GM19023 (cell line): ENCODE measurements at regions not wholly inside any gene's neighbourhood (a gene's known extent, or its start where the extent isn't known, plus 50 kb on each side); places are given as distances from the start of the nearest gene placed in this dataset.
"Not testable (repeated sequence)": the region's sequence is repeated elsewhere in the genome, so short reads cannot be mapped to it uniquely, and the experiment has no call there.

ENCODE experiments used
- ATAC-seq: cut with Tn5 transposase; IDR thresholded peaks from one replicate; pipeline ENCODE4 v1.9.1; 2021; ENCODE audit warnings: mild to moderate bottlenecking, moderate library complexity; ENCODE audit not compliant: unreplicated experiment

GRCh38 chr1:144140243-144140642, 168.5 kb upstream of the FAM72C start:
- ATAC-seq: not testable (repeated sequence)

DNA sequence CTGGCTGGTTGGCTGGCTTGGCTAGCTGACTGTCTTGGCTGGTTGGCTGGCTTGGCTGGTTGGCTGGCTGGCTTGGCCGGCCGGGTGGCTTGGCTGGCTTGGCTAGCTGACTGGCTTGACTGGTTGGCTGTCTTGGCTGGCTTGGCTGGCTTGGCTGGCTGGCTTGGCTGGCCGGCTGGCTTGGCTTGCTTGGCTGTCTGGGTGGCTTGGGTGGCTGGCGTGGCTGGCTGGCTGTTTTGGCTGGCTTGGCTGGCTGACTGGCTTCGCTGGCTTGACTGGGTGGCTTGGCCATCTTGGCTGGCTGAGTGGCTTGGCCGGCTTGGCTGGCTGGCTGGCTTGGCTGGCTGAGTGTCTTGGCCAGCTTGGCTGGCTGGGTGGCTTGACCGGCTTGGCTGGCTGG, 133.2 kb upstream of the FAM72C start:
- not testable (repeated sequence) for ATAC-seq

DNA sequence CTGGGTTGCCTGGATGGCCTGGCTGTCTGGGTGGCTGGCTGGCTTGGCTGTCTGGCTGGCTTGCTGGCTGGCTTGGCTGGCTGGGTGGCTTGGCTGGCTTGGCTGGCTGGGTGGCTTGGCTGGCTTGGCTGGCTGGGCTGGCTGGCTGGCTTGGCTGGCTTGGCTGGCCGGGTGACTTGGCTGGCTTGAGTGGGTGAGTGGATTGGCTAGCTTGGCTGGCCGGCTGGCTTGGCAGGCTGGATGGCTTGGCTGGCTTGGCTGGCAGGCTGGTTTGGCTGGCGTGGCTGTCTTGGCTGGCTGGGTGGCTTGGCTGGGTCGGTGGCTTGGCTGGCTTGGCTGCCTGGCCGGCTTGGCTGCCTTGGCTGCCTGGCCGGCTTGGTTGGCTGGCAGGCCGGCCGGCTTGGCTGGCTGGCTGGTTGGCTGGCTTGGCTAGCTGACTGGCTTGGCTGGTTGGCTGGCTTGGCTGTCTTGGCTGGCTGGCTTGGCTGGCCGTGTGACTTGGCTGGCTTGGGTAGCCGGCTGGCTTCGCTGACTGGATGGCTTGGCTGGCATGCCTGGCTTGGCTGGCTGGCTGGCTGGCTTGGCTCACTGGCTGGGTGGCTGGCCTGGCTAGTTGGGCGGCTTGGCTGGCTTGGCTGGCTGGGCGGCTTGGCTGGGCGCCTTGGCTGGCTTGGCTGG, 132.4 kb upstream of the FAM72C start:
- not testable (repeated sequence) for ATAC-seq

- ATAC-seq: not testable (repeated sequence)
Measured at GRCh38 chr1:144103156-144103880, 131.5 kb upstream of the FAM72C start.

GRCh38 chr1:144102046-144102745, 130.4 kb upstream of the FAM72C start:
- ATAC-seq: not testable (repeated sequence)

DNA sequence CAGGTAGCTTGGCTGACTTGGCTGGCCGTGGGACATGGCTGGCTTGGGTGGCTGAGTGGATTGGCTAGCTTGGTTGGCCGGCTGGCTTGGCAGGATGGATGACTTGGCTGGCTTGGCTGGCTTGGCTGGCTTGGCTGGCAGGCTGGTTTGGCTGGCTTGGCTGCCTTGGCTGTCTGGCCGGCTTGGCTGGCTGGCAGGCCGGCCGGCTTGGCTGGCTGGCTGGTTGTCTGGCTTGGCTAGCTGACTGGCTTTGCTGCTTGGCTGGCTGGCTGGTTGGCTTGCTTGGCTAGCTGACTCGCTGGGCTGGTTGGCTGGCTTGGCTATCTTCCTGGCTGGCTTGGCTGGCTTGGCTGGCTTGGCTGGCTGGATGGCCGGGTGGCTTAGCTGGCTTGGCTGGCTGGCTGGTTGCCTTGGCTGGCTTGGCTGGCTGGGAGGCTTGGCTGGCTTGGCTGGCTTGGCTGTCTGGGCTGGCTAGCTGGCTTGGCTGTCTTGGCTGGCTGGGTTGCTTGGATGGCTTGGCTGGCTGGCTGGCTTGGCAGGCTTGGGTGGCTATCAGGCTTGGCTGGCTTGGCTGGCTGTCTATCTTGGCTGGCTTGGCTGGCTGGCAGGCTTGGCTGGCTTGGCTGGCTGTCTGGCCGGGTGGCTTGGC, 129.7 kb upstream of the FAM72C start:
- ATAC-seq: no peak

DNA sequence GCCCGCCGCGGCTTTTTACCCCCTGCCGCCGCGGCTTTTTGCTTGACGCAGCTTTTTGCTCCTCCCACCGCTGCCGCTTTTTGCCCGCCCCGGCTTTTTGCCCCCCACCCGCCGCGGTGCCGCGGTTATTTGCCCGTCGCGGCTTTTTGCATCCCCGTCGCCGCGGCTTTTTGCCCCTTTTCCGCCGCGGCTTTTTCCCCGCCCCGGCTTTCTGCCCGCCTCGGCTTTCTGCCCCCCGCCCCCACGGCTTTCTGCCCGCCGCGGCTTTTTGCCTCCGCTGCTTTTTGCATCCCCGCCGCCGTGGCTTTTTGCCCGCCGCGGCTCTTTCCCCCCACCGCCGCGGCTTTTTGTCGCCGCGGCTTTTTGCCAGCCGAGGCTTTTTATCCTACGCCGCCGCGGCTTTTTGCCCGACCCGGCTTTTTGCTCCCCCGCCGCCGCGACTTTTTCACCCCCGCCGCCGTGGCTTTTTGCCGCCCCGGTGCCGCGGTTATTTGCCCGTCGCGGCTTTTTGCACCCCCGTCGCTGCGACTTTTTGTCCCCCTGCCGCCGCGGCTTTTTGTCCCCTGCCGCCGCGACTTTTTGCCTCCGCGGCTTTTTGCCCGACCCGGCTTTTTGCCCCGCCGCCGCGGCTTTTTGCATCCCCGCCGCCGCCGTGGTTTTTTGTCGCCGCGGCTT, 105.5 kb upstream of the FAM72C start:
- ATAC-seq: not testable (repeated sequence)

GRCh38 chr1:144076646-144077045, 104.9 kb upstream of the FAM72C start:
- not testable (repeated sequence) for ATAC-seq

GRCh38 chr1:144070394-144071053, 98.7 kb upstream of the FAM72C start:
- not testable (repeated sequence) for ATAC-seq

DNA sequence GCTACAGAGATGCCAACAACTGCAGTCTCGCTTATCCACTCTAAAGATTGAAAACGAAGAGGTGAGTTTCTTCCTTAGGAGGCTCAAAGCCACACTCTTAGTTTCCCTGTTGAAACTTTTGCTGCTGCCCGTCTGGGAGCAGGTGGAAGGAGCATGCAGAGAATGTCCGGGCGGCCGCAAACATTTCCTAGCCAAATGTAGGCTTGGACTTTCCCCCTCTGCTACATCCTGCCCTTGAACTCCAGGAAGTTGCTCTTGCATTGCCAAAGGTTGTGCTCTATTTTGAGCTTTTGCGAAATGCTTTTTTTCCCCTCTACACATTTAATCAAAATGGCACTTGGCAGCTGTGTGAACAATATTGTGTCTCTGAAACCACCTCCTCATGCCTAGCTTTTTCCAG, 95.3 kb upstream of the FAM72C start:
- not testable (repeated sequence) for ATAC-seq

DNA sequence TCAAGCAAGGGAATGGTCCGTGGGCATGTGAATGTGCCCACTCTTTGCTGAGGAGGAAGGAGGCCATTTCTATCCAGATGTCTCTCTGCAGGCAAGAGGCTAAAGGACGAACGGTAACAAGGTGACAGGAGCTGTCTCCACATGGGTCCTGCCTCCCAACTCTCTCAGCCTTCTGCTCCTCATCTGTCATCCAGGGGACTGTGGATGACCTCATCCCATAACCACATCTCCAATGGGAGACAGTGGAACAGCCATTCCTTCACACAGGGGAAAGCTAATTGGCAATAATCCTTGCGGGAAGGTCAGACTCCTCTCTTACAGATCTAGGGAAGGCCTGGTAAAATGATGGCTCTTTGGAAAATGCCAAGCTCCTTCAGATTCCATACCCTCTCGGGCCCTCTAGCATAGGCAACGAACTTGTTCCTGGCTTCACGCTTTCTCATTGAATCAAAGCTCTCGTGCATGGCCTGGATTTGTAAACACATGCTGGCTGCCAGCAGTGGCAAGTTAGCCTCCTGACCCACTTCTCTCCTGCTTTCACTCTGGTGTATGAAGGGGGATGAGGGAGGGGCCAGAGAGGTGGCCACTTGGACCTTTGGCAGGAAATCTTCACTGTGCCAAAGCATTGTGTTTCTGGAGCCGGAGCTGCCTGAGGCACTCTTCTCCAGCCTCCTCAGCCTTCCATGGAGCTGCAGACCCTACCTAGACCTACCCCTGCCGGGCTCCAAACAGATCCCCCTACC, 94.5 kb upstream of the FAM72C start:
- ATAC-seq: not testable (repeated sequence)

GRCh38 chr1:144065299-144066060, 93.7 kb upstream of the FAM72C start:
- ATAC-seq: not testable (repeated sequence)

DNA sequence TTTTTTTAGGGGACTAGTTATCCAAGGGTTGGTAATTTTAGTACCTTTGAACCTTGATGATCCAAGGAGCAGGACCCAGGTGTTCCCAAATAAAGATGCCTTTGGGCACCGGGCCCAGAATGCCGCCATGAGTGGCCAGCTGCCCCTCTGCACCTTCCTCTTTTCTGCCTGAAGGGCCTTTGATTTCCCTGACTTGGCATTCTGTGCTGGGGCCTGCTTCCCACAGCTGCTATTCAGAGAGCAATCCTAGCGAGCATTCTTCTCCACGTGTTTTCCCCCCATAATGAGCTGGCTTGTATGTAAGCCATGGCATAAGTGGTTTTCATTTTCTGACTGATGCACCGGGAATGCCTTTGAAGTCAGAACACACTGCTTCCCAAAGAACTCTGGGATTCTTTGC, 77.6 kb upstream of the FAM72C start:
- not testable (repeated sequence) for ATAC-seq

GRCh38 chr1:144046645-144047044, 74.9 kb upstream of the FAM72C start:
- ATAC-seq: not testable (repeated sequence)

DNA sequence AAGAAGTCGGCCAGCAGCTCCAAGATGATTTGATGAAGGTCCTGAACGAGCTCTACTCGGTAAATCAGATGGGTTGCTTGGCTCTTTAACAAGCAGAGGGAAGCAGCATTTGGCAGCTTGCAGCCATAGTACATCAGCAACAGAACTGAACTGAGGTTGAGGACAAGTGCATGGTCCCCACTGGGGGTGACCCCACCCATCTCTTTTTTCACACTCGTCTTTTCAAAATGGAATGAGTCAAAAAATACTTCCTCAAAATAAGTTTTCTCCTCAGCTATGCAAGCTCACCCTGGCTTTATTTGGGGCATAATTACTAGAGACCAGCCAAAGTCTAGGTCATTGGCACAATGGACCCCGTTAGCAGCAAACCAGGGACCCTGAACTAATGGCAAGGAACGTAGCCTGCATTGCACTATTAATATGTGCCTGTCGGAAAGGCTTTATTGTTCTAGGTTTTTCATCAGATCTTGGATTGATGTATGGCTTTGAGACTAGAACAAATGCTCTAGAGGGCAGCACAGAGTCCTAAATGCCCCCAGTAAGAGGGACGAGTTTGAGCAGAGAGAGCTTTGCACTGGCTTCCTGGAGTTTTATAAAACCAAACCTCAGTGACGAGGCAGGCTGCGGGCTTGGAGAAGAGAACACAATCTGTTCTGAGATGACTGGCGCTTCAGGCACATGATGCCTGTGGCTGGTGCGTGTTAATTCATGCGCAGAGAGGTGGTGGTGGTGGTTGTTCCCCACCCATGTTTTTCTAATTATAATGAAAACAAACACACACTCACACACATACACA, 74.2 kb upstream of the FAM72C start:
- ATAC-seq: not testable (repeated sequence)

- not testable (repeated sequence) for ATAC-seq
Measured at GRCh38 chr1:144042251-144042650, 70.5 kb upstream of the FAM72C start.

DNA sequence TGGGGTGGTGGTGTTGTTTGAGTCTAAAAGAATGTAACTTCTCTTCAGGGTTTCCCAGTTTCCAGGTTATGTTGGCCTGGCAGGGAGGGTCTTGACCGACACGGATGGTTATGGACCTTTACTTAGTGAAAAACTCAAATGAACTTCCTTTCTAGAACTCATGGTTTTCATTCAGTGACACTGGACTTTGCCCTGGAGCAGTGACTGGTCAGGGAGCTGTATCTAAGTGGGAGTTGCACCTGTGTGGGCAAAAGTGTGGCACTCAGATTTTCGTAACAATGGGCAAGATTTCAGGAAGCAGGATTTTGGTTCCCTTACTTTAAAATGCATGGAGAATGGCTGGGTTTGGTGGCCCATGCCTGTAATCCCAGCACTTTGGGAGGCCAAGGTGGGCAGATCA, 68.5 kb upstream of the FAM72C start:
- ATAC-seq: not testable (repeated sequence)

GRCh38 chr1:144034045-144034444, 62.3 kb upstream of the FAM72C start:
- ATAC-seq: not testable (repeated sequence)
